SK-N-MC (cell line): ENCODE measurements at regions not wholly inside any gene's neighbourhood (a gene's known extent, or its start where the extent isn't known, plus 50 kb on each side); places are given as distances from the start of the nearest gene placed in this dataset.

ENCODE experiments used
- EZH2 ChIP-seq: fragments of 200-600 bp; sonication (generic); IDR thresholded peaks from one replicate; pipeline ENCODE4 v1.6.1; 2017; ENCODE audit warnings: antibody characterized with exemption
- FOXP2 ChIP-seq: optimal IDR thresholded peaks from 2 replicates; pipeline ENCODE3; 2011; ENCODE audit warnings: mild to moderate bottlenecking, moderate library complexity; ENCODE audit not compliant: insufficient read depth; ENCODE audit errors: extremely low read length, control extremely low read depth
- POLR2AphosphoS5 ChIP-seq: IDR thresholded peaks from 2 replicates; pipeline ENCODE4 v1.6.1; 2012; ENCODE audit warnings: mild to moderate bottlenecking, low read depth, low read length, borderline replicate concordance

DNA sequence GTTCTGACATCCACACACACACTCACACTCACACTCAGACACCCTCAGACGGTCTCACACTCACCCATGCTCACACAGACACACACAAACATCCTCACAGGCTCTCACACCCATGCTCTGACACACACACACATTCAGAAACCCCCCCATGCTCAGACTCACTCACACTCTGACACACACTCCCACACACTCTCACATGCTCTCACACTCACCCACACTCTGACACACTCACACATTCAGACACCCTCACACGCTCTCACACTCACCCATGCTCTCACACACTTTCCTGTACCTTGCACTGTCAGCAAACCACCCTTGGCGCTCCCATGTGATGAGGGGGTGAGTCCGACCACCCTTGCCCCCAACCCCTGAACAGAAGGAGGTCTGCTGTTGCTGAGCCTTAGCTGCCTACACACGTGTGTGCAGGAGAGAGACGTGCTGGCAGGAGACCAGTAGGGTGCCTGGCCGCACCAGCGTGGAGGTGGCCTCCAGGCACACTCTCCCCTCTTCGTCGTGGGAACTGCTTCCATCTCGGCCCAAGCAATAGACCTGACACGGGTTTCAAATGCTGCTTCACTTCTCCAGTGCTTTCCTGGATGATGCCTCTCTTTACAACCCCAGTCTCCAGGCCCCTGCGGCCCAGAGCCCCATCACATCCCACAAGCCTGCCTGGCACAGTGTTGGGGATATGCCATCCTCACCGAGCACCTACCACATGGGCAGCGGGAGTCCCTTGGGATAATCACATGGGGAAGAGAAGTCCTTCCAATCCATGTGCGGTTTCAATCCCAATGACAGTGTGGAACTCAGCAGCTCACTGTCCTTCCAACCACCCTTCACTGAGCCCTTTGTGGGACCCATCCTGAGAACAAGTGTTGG lies 267.8 kb upstream of the FOXF1 start:
- TF ChIP-seq EZH2 (no peak), FOXP2 (no peak), POLR2AphosphoS5 (no peak)
